GM19025 (cell line): ENCODE measurements at regions not wholly inside any gene's neighbourhood (a gene's known extent, or its start where the extent isn't known, plus 50 kb on each side); places are given as distances from the start of the nearest gene placed in this dataset.

Source experiments
- ATAC-seq: cut with Tn5 transposase; IDR thresholded peaks from one replicate; pipeline ENCODE4 v1.9.1; 2021; ENCODE audit warnings: mild to moderate bottlenecking, low read depth, moderate library complexity; ENCODE audit not compliant: unreplicated experiment

GRCh38 chr5:125293223-125293622 is 546.8 kb upstream of the ZNF608 start:
- no peak for ATAC-seq

- ATAC-seq: no peak
These were observed 547.3 kb upstream of the ZNF608 start for GRCh38 chr5:125293726-125294125.

GRCh38 chr5:125294844-125295243 is 548.4 kb upstream of the ZNF608 start:
- ATAC-seq: no peak

- no peak for ATAC-seq
These were observed 549.0 kb upstream of the ZNF608 start for GRCh38 chr5:125295405-125295872.

GRCh38 chr5:125298258-125298657 is 551.8 kb upstream of the ZNF608 start:
- no peak for ATAC-seq

- ATAC-seq: no peak
These were observed 552.4 kb upstream of the ZNF608 start for GRCh38 chr5:125298746-125299379.

- no peak for ATAC-seq
These were observed 555.3 kb upstream of the ZNF608 start for GRCh38 chr5:125301711-125302110.

GRCh38 chr5:125302577-125302976 is 556.1 kb upstream of the ZNF608 start:
- no peak for ATAC-seq

- ATAC-seq: no peak
These were observed 560.3 kb upstream of the ZNF608 start for GRCh38 chr5:125306741-125307140.

GRCh38 chr5:125310749-125311148 is 564.3 kb upstream of the ZNF608 start:
- ATAC-seq: no peak

GRCh38 chr5:125311743-125312142 is 565.3 kb upstream of the ZNF608 start:
- ATAC-seq: no peak

- ATAC-seq: no peak
These were observed 567.1 kb upstream of the ZNF608 start for GRCh38 chr5:125313555-125313954.

GRCh38 chr5:125315306-125315705 is 568.9 kb upstream of the ZNF608 start:
- ATAC-seq: no peak

- no peak for ATAC-seq
These were observed 570.0 kb upstream of the ZNF608 start for GRCh38 chr5:125316391-125316790.

- no peak for ATAC-seq
These were observed 570.6 kb upstream of the ZNF608 start for GRCh38 chr5:125316915-125317535.

GRCh38 chr5:125317536-125317995 is 571.1 kb upstream of the ZNF608 start:
- no peak for ATAC-seq

GRCh38 chr5:125321654-125322053 is 575.2 kb upstream of the ZNF608 start:
- ATAC-seq: no peak

- no peak for ATAC-seq
These were observed 577.2 kb upstream of the ZNF608 start for GRCh38 chr5:125323613-125324012.

- ATAC-seq: no peak
These were observed 579.2 kb upstream of the ZNF608 start for GRCh38 chr5:125325488-125326149.

GRCh38 chr5:125326150-125326510 is 579.7 kb upstream of the ZNF608 start:
- no peak for ATAC-seq

GRCh38 chr5:125327676-125328075 is 581.2 kb upstream of the ZNF608 start:
- no peak for ATAC-seq
